IMR-90 (cell line): ENCODE measurements at regions not wholly inside any gene's neighbourhood (a gene's known extent, or its start where the extent isn't known, plus 50 kb on each side); places are given as distances from the start of the nearest gene placed in this dataset.

Source experiments
- CTCF ChIP-seq: conservative IDR thresholded peaks from 2 replicates; pipeline ENCODE4 v1.5.1; 2012; ENCODE audit warnings: mild to moderate bottlenecking, low read depth, low read length, improper control_type of control experiment
- FOS ChIP-seq: fragments of 150-350 bp; IDR thresholded peaks from 2 replicates; pipeline ENCODE4 v1.6.1; 2016; ENCODE audit warnings: low read depth, low read length
- MAFK ChIP-seq: IDR thresholded peaks from 2 replicates; pipeline ENCODE4 v1.6.1; 2012; ENCODE audit warnings: low read depth, low read length, improper control_type of control experiment
- MXI1 ChIP-seq: IDR thresholded peaks from 2 replicates; pipeline ENCODE4 v1.6.1; 2012; ENCODE audit warnings: low read depth, mild to moderate bottlenecking, low read length, moderate library complexity, borderline replicate concordance
- POLR2A ChIP-seq: IDR thresholded peaks from 2 replicates; pipeline ENCODE4 v1.6.1; 2012; ENCODE audit warnings: mild to moderate bottlenecking, low read depth, low read length
- RAD21 ChIP-seq: IDR thresholded peaks from 2 replicates; pipeline ENCODE4 v1.6.1; 2012; ENCODE audit warnings: low read length, improper control_type of control experiment
- RCOR1 ChIP-seq: IDR thresholded peaks from 2 replicates; pipeline ENCODE4 v1.6.1; 2012; ENCODE audit warnings: mild to moderate bottlenecking, low read length, improper control_type of control experiment; ENCODE audit not compliant: insufficient replicate concordance
- RFX5 ChIP-seq: IDR thresholded peaks from 2 replicates; pipeline ENCODE4 v1.8.0; 2012; ENCODE audit warnings: low read depth, mild to moderate bottlenecking, low read length, moderate library complexity
- SMC3 ChIP-seq: fragments of 150-350 bp; IDR thresholded peaks from 2 replicates; pipeline ENCODE4 v1.6.1; 2016; ENCODE audit warnings: low read depth, mild to moderate bottlenecking, antibody characterized with exemption, low read length, moderate library complexity
- TF ChIP-seq, protein P1 (sequence below): fragments of 150-350 bp; IDR thresholded peaks from 2 replicates; pipeline ENCODE4 v1.6.1; 2017; ENCODE audit warnings: mild to moderate bottlenecking, antibody characterized with exemption, low read length, low read depth

GRCh38 chr2:100655936-100656534 lies 93.2 kb downstream of the PDCL3 start:
- TF ChIP-seq CTCF (no peak), FOS (no peak), SMC3 (no peak), RFX5 (no peak), RAD21 (no peak), POLR2A (no peak), RCOR1 (no peak), MXI1 (no peak), MAFK (no peak)
- TF ChIP-seq, protein P1, sequence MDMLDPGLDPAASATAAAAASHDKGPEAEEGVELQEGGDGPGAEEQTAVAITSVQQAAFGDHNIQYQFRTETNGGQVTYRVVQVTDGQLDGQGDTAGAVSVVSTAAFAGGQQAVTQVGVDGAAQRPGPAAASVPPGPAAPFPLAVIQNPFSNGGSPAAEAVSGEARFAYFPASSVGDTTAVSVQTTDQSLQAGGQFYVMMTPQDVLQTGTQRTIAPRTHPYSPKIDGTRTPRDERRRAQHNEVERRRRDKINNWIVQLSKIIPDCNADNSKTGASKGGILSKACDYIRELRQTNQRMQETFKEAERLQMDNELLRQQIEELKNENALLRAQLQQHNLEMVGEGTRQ: no peak
